Head of caudate nucleus (tissue), 42 donors: ENCODE measurements at regions not wholly inside any gene's neighbourhood (a gene's known extent, or its start where the extent isn't known, plus 50 kb on each side); places are given as distances from the start of the nearest gene placed in this dataset.
A peak's percentile ranks its signal among the peaks of the same experiment; 100 is the strongest.
"Not testable (repeated sequence)": the region's sequence is repeated elsewhere in the genome, so short reads cannot be mapped to it uniquely, and the experiment has no call there.

Source experiments
- DNase-seq, 42 donors: peaks; one replicate each; pipeline versions ENCODE4 v3.0.0 to v3.0.0-alpha.2; 2020 to 2021; ENCODE audit warnings: mixed read lengths in 7 of 42
- intact Hi-C: fragments of 100-400 bp; cut with DNase I; formaldehyde crosslinking; loops from one replicate; pipeline ENCODE4 v1.15.0; 2022

- DNase-seq: no peak
- intact Hi-C loops: no loop called here
Observed at GRCh38 chr16:46519063-46519462, 102.1 kb downstream of the SHCBP1 start.

DNA sequence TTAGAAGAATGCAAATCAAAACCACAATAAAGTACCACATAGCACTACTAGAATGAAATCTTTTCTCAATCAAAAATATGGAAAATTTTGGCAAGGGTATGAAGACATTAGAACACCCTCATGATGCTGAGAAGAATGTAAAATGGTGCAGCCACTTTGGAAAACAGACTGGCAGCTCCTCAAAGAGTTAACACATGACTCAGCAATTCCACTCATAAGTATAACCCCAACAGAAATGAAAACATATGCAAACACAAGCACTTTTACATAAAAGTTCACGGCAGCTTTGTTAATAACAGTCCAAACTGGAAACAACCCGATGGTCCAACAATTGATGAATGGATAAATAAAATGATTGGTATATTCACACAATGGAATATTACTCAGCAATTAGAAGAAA, 124.5 kb downstream of the SHCBP1 start:
- intact Hi-C loops: no loop called here

DNA sequence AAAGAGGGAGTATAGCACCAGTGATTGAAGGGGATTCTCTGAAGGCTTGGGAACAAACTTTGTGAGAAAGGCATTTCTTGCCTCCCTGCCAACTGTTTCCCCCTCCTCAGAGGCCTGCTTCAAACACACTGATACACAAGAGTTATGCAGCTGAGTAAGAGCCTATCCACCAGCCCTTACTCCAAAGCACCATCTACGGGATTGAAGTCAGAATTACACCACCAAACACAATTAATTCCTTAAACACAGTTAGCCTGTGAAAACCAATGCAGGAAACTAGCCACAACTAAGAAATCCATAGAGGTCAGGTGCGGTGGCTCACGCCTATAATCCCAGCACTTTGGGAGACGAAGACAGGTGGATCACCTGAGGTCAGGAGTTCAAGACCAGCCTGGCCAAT, 138.3 kb downstream of the SHCBP1 start:
- intact Hi-C loops: no loop called here
- DNase-seq: no peak

More for the DNA sequence above, 124.5 kb downstream of the SHCBP1 start:
- DNase-seq: no peak

GRCh38 chr16:46466239-46466638, 154.9 kb downstream of the SHCBP1 start:
- intact Hi-C loops: no loop called here
- no peak for DNase-seq

- intact Hi-C loops: not testable (repeated sequence)
Observed at GRCh38 chr16:46454801-46455200, 166.4 kb downstream of the SHCBP1 start.

GRCh38 chr16:46428108-46429061, 192.8 kb downstream of the SHCBP1 start:
- intact Hi-C loops: no loop called here
- DNase-seq: peak in 2 of 42 donors; percentile 31 to 39

More at GRCh38 chr16:46454801-46455200, 166.4 kb downstream of the SHCBP1 start:
- DNase-seq: not testable (repeated sequence)

GRCh38 chr16:46427340-46428107, 193.7 kb downstream of the SHCBP1 start:
- intact Hi-C loops: no loop called here
- peak in 2 of 42 donors; percentile 10 to 33 for DNase-seq

DNA sequence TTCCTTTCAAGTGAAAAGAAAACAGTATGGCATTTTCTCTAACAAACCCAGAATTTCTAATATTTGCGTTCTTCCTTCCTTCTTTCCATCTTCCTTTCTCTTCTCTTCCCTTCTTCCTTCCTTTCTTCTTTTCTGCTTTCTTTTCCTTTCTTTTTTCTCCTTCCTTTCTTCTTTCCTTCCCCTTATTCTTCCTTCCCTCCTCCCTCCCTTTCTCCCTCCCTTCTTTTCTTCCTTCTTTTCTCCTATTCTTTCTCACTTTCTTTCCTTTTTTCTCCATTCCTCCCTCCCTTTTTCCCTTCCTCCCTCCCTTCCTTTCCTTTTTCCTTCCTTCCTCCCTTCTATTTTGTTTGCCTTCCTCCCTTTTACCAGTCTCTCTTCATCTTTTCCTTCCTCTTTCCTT, 194.8 kb downstream of the SHCBP1 start:
- intact Hi-C loops: no loop called here
- no peak for DNase-seq

DNA sequence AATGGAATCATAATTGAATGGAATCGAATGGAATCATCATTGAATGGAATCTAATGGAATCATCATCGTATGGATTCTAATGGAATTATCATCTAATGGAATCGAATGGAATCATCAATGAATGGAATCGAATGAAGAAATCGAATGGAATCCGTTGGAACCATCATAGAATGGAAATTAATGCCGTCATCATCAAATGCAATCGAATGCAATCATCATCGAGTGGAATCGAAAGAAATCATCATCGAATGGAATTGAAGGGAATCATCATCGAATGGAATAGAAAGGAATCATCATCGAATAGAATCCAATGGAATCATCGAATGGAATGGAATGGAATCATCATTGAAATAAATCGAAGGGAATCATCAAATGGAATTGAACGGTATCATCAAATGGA, 217.2 kb downstream of the SHCBP1 start:
- intact Hi-C loops: no loop called here
- DNase-seq: no peak

DNA sequence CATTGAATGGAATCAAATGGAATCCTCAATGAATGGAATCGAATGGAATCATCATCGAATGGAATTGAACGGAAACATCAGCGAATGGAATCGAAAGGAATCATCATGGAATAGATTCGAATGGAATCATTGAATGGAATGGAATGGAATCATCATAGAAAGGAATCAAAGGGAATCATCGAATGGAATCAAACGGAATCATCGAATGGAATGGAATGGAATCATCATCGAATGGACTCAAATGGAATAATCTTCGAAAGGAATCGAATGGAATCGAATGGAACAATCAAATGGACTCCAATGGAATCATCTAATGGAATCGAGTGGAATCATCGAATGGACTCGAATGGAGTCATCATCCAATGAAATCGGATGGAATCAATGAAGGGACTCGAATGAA, 222.6 kb downstream of the SHCBP1 start:
- peak in 1 of 42 donors; percentile 33 for DNase-seq
- intact Hi-C loops: not testable (repeated sequence)

DNA sequence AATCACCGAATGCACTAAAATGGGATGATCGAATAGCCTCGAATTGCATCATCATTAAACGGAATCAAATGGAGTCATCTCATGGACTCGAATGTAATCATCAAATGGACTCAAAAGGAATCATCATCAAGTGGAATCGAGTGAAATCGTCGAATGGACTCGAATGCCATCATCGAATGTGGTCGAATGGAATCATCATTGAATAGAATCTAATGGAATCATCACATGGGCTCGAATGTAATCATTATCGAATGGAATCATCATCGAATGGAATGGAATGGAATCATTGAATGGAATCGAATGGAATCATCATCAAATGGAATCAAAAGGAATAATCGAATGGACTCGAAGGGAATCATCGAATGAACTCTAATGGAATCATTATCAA, 224.3 kb downstream of the SHCBP1 start:
- DNase-seq: not testable (repeated sequence)

GRCh38 chr16:46396131-46396882, 224.9 kb downstream of the SHCBP1 start:
- DNase-seq, intact Hi-C loops: not testable (repeated sequence)

More for the DNA sequence above, 224.3 kb downstream of the SHCBP1 start:
- intact Hi-C loops: not testable (repeated sequence)

- DNase-seq, intact Hi-C loops: not testable (repeated sequence)
Observed at GRCh38 chr16:46395391-46395921, 225.7 kb downstream of the SHCBP1 start.

DNA sequence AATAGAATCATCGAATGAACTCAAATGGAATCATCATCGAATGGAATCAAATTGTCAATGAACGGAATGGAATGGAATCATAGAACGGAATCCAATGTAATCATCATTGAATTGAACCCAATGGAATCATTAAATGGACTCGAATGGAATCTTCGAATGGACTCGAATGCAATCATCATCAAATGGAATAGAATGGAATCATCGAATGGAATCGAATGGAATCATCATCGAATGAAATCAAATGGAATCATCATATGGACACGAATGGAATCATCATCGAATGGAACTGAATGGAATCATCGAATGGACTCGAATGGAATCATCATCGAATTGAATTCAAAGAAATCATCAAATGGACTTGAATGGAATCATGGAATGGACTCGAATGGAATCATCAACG, 226.2 kb downstream of the SHCBP1 start:
- DNase-seq, intact Hi-C loops: not testable (repeated sequence)

DNA sequence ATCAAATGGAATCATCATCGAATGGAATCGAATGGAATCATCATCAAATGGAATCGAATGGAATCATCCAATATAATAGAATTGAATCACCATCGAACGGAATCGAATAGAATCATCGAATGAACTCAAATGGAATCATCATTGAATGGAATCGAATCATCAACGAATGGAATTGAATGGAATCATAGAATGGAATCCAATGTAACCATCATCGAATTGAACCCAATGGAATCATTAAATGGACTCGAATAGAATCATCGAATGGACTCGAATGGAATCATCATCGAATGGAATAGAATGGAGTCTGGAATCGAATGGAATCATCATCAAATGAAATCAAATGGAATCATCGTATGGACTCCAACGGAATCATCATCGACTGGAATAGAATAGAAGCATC, 227.0 kb downstream of the SHCBP1 start:
- not testable (repeated sequence) for DNase-seq

GRCh38 chr16:46392930-46393722, 228.1 kb downstream of the SHCBP1 start:
- DNase-seq: peak in 10 of 42 donors; percentile 11 to 66 (median 26)
- intact Hi-C loops: not testable (repeated sequence)

More for the DNA sequence above, 227.0 kb downstream of the SHCBP1 start:
- intact Hi-C loops: not testable (repeated sequence)

GRCh38 chr16:46390660-46391462, 230.3 kb downstream of the SHCBP1 start:
- DNase-seq: peak in 11 of 42 donors; percentile 12 to 76 (median 33)
- intact Hi-C loops: not testable (repeated sequence)
